PC-9 (cell line): ENCODE measurements at regions not wholly inside any gene's neighbourhood (a gene's known extent, or its start where the extent isn't known, plus 50 kb on each side); places are given as distances from the start of the nearest gene placed in this dataset.

Experiments used
- CTCF ChIP-seq: fragments of 200-600 bp; sonication (generic); conservative IDR thresholded peaks from 2 replicates; pipeline ENCODE4 v1.6.1; 2017; ENCODE audit warnings: mixed run types, antibody characterized with exemption, mild to moderate bottlenecking, moderate library complexity
- EZH2 ChIP-seq: fragments of 200-600 bp; sonication (generic); IDR thresholded peaks from 2 replicates; pipeline ENCODE4 v1.8.0; 2017; ENCODE audit warnings: antibody characterized with exemption, low read depth

- TF ChIP-seq CTCF (no peak), EZH2 (no peak)
These were observed 252.4 kb downstream of the ZIC4 start for GRCh38 chr3:147153830-147154539.
